ENCODE measurements at regions not wholly inside any gene's neighbourhood (a gene's known extent, or its start where the extent isn't known, plus 50 kb on each side); places are given as distances from the start of the nearest gene placed in this dataset.

GRCh38 chr3:107942244-107942643, 148.6 kb downstream of the CD47 start:
- TF ChIP-seq CTCF (conservative IDR thresholded peaks at IDR 0.05; ENCODE audit: low read depth, low read length), result no peak
- no peak for TF ChIP-seq EZH2 (IDR thresholded peaks at IDR 0.05; ENCODE audit: low read length, unreplicated experiment)
- TF ChIP-seq EZH2phosphoT487 (IDR thresholded peaks at IDR 0.05; ENCODE audit: borderline replicate concordance, low read length), result no peak

Data from PC-3 (cell line).